Neural progenitor cell (in vitro differentiated cells): ENCODE measurements at regions not wholly inside any gene's neighbourhood (a gene's known extent, or its start where the extent isn't known, plus 50 kb on each side); places are given as distances from the start of the nearest gene placed in this dataset.
"Not testable (repeated sequence)": the region's sequence is repeated elsewhere in the genome, so short reads cannot be mapped to it uniquely, and the experiment has no call there.

ENCODE experiments used
- DNase-seq: peaks from one replicate; pipeline ENCODE4 v3.0.0-alpha.2; 2016; ENCODE audit warnings: low spot score
- H2AFZ ChIP-seq: fragments of 200-600 bp; sonication (generic); replicated peaks from 2 replicates; pipeline ENCODE4 v1.6.1; 2016; ENCODE audit warnings: antibody characterized with exemption
- H3F3A ChIP-seq: fragments of 200-600 bp; sonication (generic); 2 replicates; pipeline ENCODE4 v1.6.1; 2016; ENCODE audit warnings: antibody characterized with exemption, low read depth
- H3K27ac ChIP-seq: fragments of 200-600 bp; sonication (generic); 2 replicates; pipeline ENCODE4 v1.5.1; 2016; ENCODE audit warnings: mild to moderate bottlenecking
- H3K27me3 ChIP-seq: fragments of 200-600 bp; sonication (generic); 2 replicates; pipeline ENCODE4 v1.6.1; 2016; ENCODE audit warnings: mild to moderate bottlenecking, moderate library complexity
- H3K36me3 ChIP-seq: fragments of 200-600 bp; sonication (generic); 2 replicates; pipeline ENCODE4 v1.5.1; 2016
- H3K4me1 ChIP-seq: fragments of 200-600 bp; sonication (generic); 2 replicates; pipeline ENCODE4 v1.6.1; 2016; ENCODE audit warnings: mixed run types
- H3K4me2 ChIP-seq: fragments of 200-600 bp; sonication (generic); 2 replicates; pipeline ENCODE4 v1.6.1; 2016
- H3K4me3 ChIP-seq: fragments of 200-600 bp; sonication (generic); 2 replicates; pipeline ENCODE4 v1.5.1; 2016
- H3K79me2 ChIP-seq: fragments of 200-600 bp; sonication (generic); 2 replicates; pipeline ENCODE4 v1.6.1; 2016; ENCODE audit warnings: low read depth
- H3K9ac ChIP-seq: fragments of 200-600 bp; sonication (generic); 2 replicates; pipeline ENCODE4 v1.6.1; 2016
- H3K9me3 ChIP-seq: fragments of 200-600 bp; sonication (generic); 2 replicates; pipeline ENCODE4 v1.5.1; 2016; ENCODE audit warnings: low read depth
- H4K20me1 ChIP-seq: fragments of 200-600 bp; sonication (generic); 2 replicates; pipeline ENCODE4 v1.6.1; 2016; ENCODE audit warnings: low read depth
- H3K27ac Mint-ChIP-seq: 3 replicates; pipeline ENCODE4 v1.8.0; 2021; ENCODE audit warnings: mixed read lengths
- H3K27me3 Mint-ChIP-seq: 2 replicates; pipeline ENCODE4 v1.8.0; 2022; ENCODE audit warnings: low read depth, mild to moderate bottlenecking, inconsistent platforms, moderate library complexity, mixed read lengths; ENCODE audit not compliant: insufficient read depth
- H3K36me3 Mint-ChIP-seq: 3 replicates; pipeline ENCODE4 v1.8.0; 2021; ENCODE audit warnings: mixed read lengths
- H3K4me1 Mint-ChIP-seq: 3 replicates; pipeline ENCODE4 v1.8.0; 2021; ENCODE audit warnings: mixed read lengths
- H3K4me3 Mint-ChIP-seq: 3 replicates; pipeline ENCODE4 v1.8.0; 2021; ENCODE audit warnings: mild to moderate bottlenecking, moderate library complexity, mixed read lengths
- H3K9me3 Mint-ChIP-seq: 3 replicates; pipeline ENCODE4 v1.8.0; 2020; ENCODE audit warnings: mixed read lengths
- EZH2 ChIP-seq: fragments of 200-600 bp; sonication (generic); IDR thresholded peaks from 2 replicates; pipeline ENCODE4 v1.6.1; 2017; ENCODE audit warnings: antibody characterized with exemption, mild to moderate bottlenecking, moderate library complexity
- EZH2phosphoT487 ChIP-seq: fragments of 200-600 bp; sonication (generic); IDR thresholded peaks from 2 replicates; pipeline ENCODE4 v1.6.1; 2017; ENCODE audit warnings: antibody characterized with exemption
- TF ChIP-seq, protein P1 (sequence below): fragments of 200-600 bp; sonication (generic); IDR thresholded peaks from 2 replicates; pipeline ENCODE4 v1.5.1; 2017; ENCODE audit warnings: antibody characterized with exemption, mild to moderate bottlenecking

DNA sequence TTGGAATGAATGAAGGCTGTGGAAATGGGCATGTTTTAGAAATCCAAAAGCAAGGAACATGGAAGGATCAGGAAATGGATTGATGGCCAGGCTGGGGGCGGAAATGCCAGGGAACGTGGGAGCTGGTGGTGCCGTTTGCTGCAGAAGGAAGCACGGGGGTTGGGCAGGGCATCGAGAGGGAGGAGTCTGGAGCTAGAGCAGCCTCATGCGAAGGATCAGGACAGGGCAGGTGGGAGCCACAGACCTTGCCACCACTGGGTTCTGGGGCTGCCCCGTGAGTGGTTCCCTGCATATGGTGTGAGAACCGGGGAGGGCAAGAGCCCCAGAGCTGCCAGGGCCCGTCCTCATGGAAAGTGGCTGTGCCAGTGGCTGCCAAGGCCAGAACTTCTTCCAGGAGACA, 193.8 kb upstream of the ZNF32 start:
- Histone ChIP-seq H3K4me1 (peaks cover 3% of the 10 kb centered on the region), H3K27me3 (no peaks in the 10 kb centered on the region), H3K36me3 (no peaks in the 10 kb centered on the region), H3K27ac (no peak overlapping the region), H3F3A (no peaks in the 10 kb centered on the region), H4K20me1 (no peaks in the 10 kb centered on the region), H3K4me3 (no peak overlapping the region), H3K4me2 (no peak overlapping the region), H3K9ac (no peak overlapping the region), H3K79me2 (no peaks in the 10 kb centered on the region), H2AFZ (no peak overlapping the region), H3K9me3 (no peaks in the 10 kb centered on the region)
- no peak for TF ChIP-seq EZH2phosphoT487
- TF ChIP-seq EZH2, result no peak
- TF ChIP-seq, protein P1, sequence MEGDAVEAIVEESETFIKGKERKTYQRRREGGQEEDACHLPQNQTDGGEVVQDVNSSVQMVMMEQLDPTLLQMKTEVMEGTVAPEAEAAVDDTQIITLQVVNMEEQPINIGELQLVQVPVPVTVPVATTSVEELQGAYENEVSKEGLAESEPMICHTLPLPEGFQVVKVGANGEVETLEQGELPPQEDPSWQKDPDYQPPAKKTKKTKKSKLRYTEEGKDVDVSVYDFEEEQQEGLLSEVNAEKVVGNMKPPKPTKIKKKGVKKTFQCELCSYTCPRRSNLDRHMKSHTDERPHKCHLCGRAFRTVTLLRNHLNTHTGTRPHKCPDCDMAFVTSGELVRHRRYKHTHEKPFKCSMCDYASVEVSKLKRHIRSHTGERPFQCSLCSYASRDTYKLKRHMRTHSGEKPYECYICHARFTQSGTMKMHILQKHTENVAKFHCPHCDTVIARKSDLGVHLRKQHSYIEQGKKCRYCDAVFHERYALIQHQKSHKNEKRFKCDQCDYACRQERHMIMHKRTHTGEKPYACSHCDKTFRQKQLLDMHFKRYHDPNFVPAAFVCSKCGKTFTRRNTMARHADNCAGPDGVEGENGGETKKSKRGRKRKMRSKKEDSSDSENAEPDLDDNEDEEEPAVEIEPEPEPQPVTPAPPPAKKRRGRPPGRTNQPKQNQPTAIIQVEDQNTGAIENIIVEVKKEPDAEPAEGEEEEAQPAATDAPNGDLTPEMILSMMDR, result no peak
- Mint-ChIP-seq H3K4me1 (peaks cover 6% of the 10 kb centered on the region), H3K27ac (no peak overlapping the region), H3K36me3 (no peaks in the 10 kb centered on the region), H3K4me3 (no peak overlapping the region), H3K27me3 (peaks cover 8% of the 10 kb centered on the region), H3K9me3 (peaks cover 2% of the 10 kb centered on the region)
- no peak for DNase-seq

DNA sequence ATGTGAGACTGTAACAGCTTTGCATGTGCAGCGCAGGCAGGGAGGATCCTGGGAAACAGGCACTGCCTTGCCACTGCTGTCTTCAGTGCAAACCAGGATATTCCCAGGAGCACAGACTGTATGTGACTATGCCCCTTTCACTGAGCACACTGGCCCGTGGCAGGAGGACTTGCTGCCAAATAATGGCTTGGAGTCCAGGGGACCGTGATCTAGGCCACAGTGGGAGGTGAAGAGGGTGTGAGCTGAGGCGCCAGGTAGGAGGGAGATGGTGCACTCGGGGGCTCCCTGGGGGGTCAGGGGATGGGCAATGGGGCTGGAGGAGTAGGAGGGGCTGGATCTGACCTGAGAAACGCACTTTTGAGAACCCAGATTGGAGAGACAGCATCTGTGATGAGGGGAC, 193.4 kb upstream of the ZNF32 start:
- H3F3A ChIP-seq, result no peaks in the 10 kb centered on the region
- no peaks in the 10 kb centered on the region for H3K36me3 ChIP-seq
- no peak for TF ChIP-seq EZH2
- no peak for TF ChIP-seq EZH2phosphoT487
- TF ChIP-seq, protein P1, result no peak
- H3K4me3 Mint-ChIP-seq, result no peak overlapping the region
- no peaks in the 10 kb centered on the region for H3K27me3 ChIP-seq
- no peak overlapping the region for H3K4me2 ChIP-seq
- H3K79me2 ChIP-seq, result no peaks in the 10 kb centered on the region
- H3K36me3 Mint-ChIP-seq, result no peaks in the 10 kb centered on the region
- H3K4me1 Mint-ChIP-seq, result peaks cover 6% of the 10 kb centered on the region
- peaks cover 2% of the 10 kb centered on the region for H3K9me3 Mint-ChIP-seq
- H3K27me3 Mint-ChIP-seq, result peaks cover 6% of the 10 kb centered on the region
- no peak overlapping the region for H3K27ac Mint-ChIP-seq
- no peak overlapping the region for H3K9ac ChIP-seq
- H3K27ac ChIP-seq, result no peak overlapping the region
- H2AFZ ChIP-seq, result no peak overlapping the region
- no peaks in the 10 kb centered on the region for H3K9me3 ChIP-seq
- DNase-seq, result no peak
- peaks cover 1% of the 10 kb centered on the region for H3K4me1 ChIP-seq
- H4K20me1 ChIP-seq, result no peaks in the 10 kb centered on the region
- no peak overlapping the region for H3K4me3 ChIP-seq

DNA sequence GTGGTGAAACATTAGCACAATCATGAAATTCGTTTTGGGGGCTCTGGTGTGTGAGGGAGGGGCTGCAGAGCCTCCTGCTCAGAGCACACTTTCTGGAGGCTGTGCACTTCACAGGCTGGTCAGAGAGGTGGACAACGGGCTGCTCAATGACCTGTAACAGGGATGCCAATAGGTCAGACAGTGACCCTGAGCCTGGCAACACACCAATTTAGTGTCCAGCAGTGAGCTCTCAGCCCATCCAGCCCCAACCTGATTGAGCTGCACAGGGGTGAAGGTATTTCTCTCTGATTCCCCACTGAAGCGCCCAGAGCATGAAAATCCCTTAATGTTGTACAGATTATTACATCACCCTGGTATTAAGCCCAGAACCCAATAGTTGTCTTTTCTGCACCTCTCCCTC, 191.3 kb upstream of the ZNF32 start:
- no peak for DNase-seq
- H3K27me3 Mint-ChIP-seq, result peaks cover 6% of the 10 kb centered on the region
- H4K20me1 ChIP-seq, result no peaks in the 10 kb centered on the region
- no peaks in the 10 kb centered on the region for H3K36me3 Mint-ChIP-seq
- peaks cover 11% of the 10 kb centered on the region for H3K9me3 Mint-ChIP-seq
- H3K27ac ChIP-seq, result no peak overlapping the region
- no peak overlapping the region for H3K27ac Mint-ChIP-seq
- no peaks in the 10 kb centered on the region for H3F3A ChIP-seq
- H3K27me3 ChIP-seq, result no peaks in the 10 kb centered on the region
- TF ChIP-seq EZH2 (no peak), EZH2phosphoT487 (no peak)
- TF ChIP-seq, protein P1, result no peak
- H3K4me1 Mint-ChIP-seq, result peaks cover 6% of the 10 kb centered on the region
- H3K9me3 ChIP-seq, result no peaks in the 10 kb centered on the region
- no peaks in the 10 kb centered on the region for H3K79me2 ChIP-seq
- no peak overlapping the region for H3K4me3 Mint-ChIP-seq
- H3K9ac ChIP-seq, result no peak overlapping the region
- H3K4me2 ChIP-seq, result no peak overlapping the region
- no peaks in the 10 kb centered on the region for H3K36me3 ChIP-seq
- H3K4me3 ChIP-seq, result no peak overlapping the region
- H3K4me1 ChIP-seq, result no peaks in the 10 kb centered on the region
- H2AFZ ChIP-seq, result no peak overlapping the region

DNA sequence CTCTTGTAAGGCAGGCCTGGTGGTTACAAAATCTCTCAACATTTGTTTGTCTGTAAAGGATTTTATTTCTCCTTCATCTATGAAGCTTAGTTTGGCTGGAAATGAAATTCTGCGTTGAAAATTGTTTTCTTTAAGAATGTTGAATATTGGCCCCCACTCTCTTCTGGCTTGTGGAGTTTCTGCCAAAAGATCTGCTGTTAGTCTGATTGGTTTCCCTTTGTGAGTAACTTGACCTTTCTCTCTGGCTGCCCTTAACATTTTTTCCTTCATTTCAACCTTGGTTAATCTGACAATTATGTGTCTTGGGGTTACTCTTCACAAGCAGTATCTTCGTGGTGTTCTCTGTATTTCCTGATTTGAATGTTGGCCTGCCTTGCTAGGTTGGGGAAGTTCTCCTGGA, 186.1 kb upstream of the ZNF32 start:
- not testable (repeated sequence) for H3F3A ChIP-seq, H3K9me3 ChIP-seq, H3K4me3 Mint-ChIP-seq, H3K9ac ChIP-seq, H3K27me3 Mint-ChIP-seq, H3K9me3 Mint-ChIP-seq, H3K36me3 Mint-ChIP-seq, H3K36me3 ChIP-seq, H3K27me3 ChIP-seq, DNase-seq, H4K20me1 ChIP-seq, H3K4me3 ChIP-seq, H3K4me1 Mint-ChIP-seq, H3K4me1 ChIP-seq, H3K4me2 ChIP-seq, H3K27ac Mint-ChIP-seq, H2AFZ ChIP-seq, H3K27ac ChIP-seq, H3K79me2 ChIP-seq
